SK-N-SH treated with all-trans-retinoic acid at 6 μM for 48 hours (cell line): ENCODE measurements at regions not wholly inside any gene's neighbourhood (a gene's known extent, or its start where the extent isn't known, plus 50 kb on each side); places are given as distances from the start of the nearest gene placed in this dataset.

Experiments
- ATAC-seq: fragments of 200-7000 bp; cut with Tn5 transposase; 3 replicates; pipeline ENCODE4 v1.9.1; 2020; ENCODE audit warnings: mild to moderate bottlenecking, moderate library complexity
- ARNTL ChIP-seq: fragments of 450-650 bp; formaldehyde crosslinking; IDR thresholded peaks from 2 replicates; pipeline ENCODE4 v1.5.0; 2020; ENCODE audit warnings: low read depth, mild to moderate bottlenecking, moderate library complexity, borderline replicate concordance
- BACH2 ChIP-seq: fragments of 250-450 bp; sonication (Bioruptor Pico); IDR thresholded peaks from 2 replicates; pipeline ENCODE4 v1.9.0; 2021; ENCODE audit warnings: mild to moderate bottlenecking, borderline replicate concordance
- CSDC2 ChIP-seq: fragments of 250-450 bp; sonication (Bioruptor Pico); IDR thresholded peaks from 2 replicates; pipeline ENCODE4 v1.5.0; 2020; ENCODE audit warnings: mild to moderate bottlenecking, moderate library complexity
- CSRNP3 ChIP-seq: fragments of 250-450 bp; sonication (Bioruptor Pico); IDR thresholded peaks from 2 replicates; pipeline ENCODE4 v1.5.1; 2021; ENCODE audit warnings: mild to moderate bottlenecking, moderate library complexity
- ESRRG ChIP-seq: fragments of 250-450 bp; sonication (Bioruptor Pico); IDR thresholded peaks from 2 replicates; pipeline ENCODE4 v1.6.1; 2021; ENCODE audit warnings: mild to moderate bottlenecking
- GLIS3 ChIP-seq: fragments of 250-450 bp; sonication (Bioruptor Pico); IDR thresholded peaks from 2 replicates; pipeline ENCODE4 v1.5.0; 2020; ENCODE audit warnings: mild to moderate bottlenecking, moderate library complexity
- PATZ1 ChIP-seq: fragments of 250-450 bp; sonication (Bioruptor Pico); IDR thresholded peaks from 2 replicates; pipeline ENCODE4 v1.8.0; 2020; ENCODE audit warnings: mild to moderate bottlenecking, moderate library complexity, borderline replicate concordance
- POU6F1 ChIP-seq: fragments of 250-450 bp; sonication (Bioruptor Pico); IDR thresholded peaks from 2 replicates; pipeline ENCODE4 v1.8.0; 2021; ENCODE audit warnings: low read depth, mild to moderate bottlenecking, moderate library complexity, borderline replicate concordance
- PPARA ChIP-seq: fragments of 250-450 bp; sonication (Bioruptor Pico); IDR thresholded peaks from 2 replicates; pipeline ENCODE4 v1.5.0; 2020; ENCODE audit warnings: mild to moderate bottlenecking, borderline replicate concordance
- RARB ChIP-seq: fragments of 250-450 bp; sonication (Bioruptor Pico); IDR thresholded peaks from 2 replicates; pipeline ENCODE4 v1.8.0; 2021; ENCODE audit warnings: mild to moderate bottlenecking, moderate library complexity
- SNAI2 ChIP-seq: fragments of 250-450 bp; sonication (Bioruptor Pico); IDR thresholded peaks from 2 replicates; pipeline ENCODE4 v1.5.0; 2020; ENCODE audit warnings: mild to moderate bottlenecking, moderate library complexity
- TCF4 ChIP-seq: fragments of 250-450 bp; sonication (Bioruptor Pico); IDR thresholded peaks from 2 replicates; pipeline ENCODE4 v1.8.0; 2021; ENCODE audit warnings: mild to moderate bottlenecking, moderate library complexity, borderline replicate concordance
- TSHZ2 ChIP-seq: fragments of 250-450 bp; sonication (Bioruptor Pico); IDR thresholded peaks from 2 replicates; pipeline ENCODE4 v1.5.0; 2020; ENCODE audit warnings: mild to moderate bottlenecking, moderate library complexity
- ZC3H10 ChIP-seq: fragments of 250-450 bp; sonication (Bioruptor Pico); IDR thresholded peaks from 2 replicates; pipeline ENCODE4 v1.5.1; 2021; ENCODE audit warnings: mild to moderate bottlenecking, moderate library complexity
- ZFP3 ChIP-seq: fragments of 250-450 bp; sonication (Bioruptor Pico); IDR thresholded peaks from 2 replicates; pipeline ENCODE4 v1.5.0; 2020; ENCODE audit warnings: mild to moderate bottlenecking, moderate library complexity
- ZFP30 ChIP-seq: fragments of 450-650 bp; formaldehyde crosslinking; IDR thresholded peaks from 2 replicates; pipeline ENCODE4 v1.5.0; 2022; ENCODE audit warnings: mild to moderate bottlenecking, moderate library complexity
- ZNF565 ChIP-seq: fragments of 450-650 bp; formaldehyde crosslinking; conservative IDR thresholded peaks from 2 replicates; pipeline ENCODE4 v1.5.0; 2020; ENCODE audit warnings: low read depth, mild to moderate bottlenecking, moderate library complexity
- ZNF8 ChIP-seq: fragments of 450-650 bp; formaldehyde crosslinking; IDR thresholded peaks from 2 replicates; pipeline ENCODE4 v1.5.0; 2020; ENCODE audit warnings: mild to moderate bottlenecking, moderate library complexity

- no peak for TF ChIP-seq PPARA
- no peak for TF ChIP-seq CSRNP3 (CRISPR knock-in tag)
- no peak for TF ChIP-seq TSHZ2
- TF ChIP-seq RARB (CRISPR knock-in tag) = no peak
- no peak for ATAC-seq
Measured at GRCh38 chr17:77295241-77295853, 154.6 kb downstream of the SEC14L1 start.

- TF ChIP-seq TSHZ2 = no peak
- no peak for TF ChIP-seq CSDC2 (CRISPR knock-in tag)
- TF ChIP-seq PATZ1 (CRISPR knock-in tag) = no peak
- TF ChIP-seq BACH2 = no peak
- TF ChIP-seq CSRNP3 (CRISPR knock-in tag) = no peak
- no peak for TF ChIP-seq ZFP30 (CRISPR knock-in tag)
- no peak for TF ChIP-seq ZFP3
- no peak for TF ChIP-seq SNAI2 (CRISPR knock-in tag)
- no peak for TF ChIP-seq ESRRG (CRISPR knock-in tag)
- TF ChIP-seq GLIS3 (CRISPR knock-in tag) = no peak
- no peak for TF ChIP-seq RARB (CRISPR knock-in tag)
- no peak for TF ChIP-seq ZNF565 (CRISPR knock-in tag)
- TF ChIP-seq ARNTL (CRISPR knock-in tag) = no peak
- no peak for TF ChIP-seq ZC3H10 (CRISPR knock-in tag)
- no peak for TF ChIP-seq ZNF8 (CRISPR knock-in tag)
- no peak for TF ChIP-seq TCF4 (CRISPR knock-in tag)
- no peak for TF ChIP-seq POU6F1
- ATAC-seq = no peak
Measured at GRCh38 chr17:77296769-77297409, 156.1 kb downstream of the SEC14L1 start.
